NCI-H460 (cell line): ENCODE measurements at regions not wholly inside any gene's neighbourhood (a gene's known extent, or its start where the extent isn't known, plus 50 kb on each side); places are given as distances from the start of the nearest gene placed in this dataset.
"Not testable (repeated sequence)": the region's sequence is repeated elsewhere in the genome, so short reads cannot be mapped to it uniquely, and the experiment has no call there.

ENCODE experiments used
- DNase-seq: peaks from one replicate; pipeline ENCODE4 v3.0.0-alpha.2; 2016; ENCODE audit warnings: low read depth; ENCODE audit errors: extremely low read depth

DNA sequence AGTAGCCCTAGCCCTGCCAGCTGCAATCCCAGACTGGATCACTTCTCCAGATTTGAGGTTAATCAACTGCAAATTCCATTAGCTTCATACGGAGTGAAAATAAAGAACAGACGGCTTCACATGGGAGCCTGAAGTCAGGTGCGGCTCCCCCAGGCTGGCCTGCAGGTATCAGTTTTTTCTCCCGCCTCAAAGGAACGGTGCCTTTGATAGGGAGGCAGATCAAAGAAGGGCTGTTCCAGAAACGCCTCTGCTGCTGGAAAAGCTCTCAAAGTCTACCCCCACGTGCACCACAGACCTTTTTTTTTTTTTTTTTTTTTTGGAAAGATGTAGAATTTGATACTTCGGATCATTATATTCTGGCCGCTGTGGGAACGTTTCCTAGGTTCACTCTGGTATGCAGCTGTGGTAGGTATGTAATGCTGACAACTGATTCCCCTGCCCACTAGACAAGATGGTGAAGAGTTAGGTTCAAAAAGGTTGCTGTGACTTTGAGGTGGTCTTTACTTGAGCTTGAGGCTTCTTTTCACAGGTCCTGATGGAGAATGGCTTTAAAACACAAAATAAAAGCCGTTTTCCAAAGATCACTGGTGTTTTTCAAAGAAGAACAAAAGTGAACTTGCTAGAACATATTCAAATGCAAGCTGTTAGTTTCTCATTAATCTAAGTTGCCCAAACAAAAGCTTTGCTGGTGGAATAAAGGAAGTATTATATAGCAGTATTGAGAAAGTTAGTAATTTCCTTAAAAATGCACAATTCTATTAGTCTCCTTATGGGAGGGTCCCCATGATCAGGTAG, 189.0 kb upstream of the NFIA start:
- no peak for DNase-seq

DNA sequence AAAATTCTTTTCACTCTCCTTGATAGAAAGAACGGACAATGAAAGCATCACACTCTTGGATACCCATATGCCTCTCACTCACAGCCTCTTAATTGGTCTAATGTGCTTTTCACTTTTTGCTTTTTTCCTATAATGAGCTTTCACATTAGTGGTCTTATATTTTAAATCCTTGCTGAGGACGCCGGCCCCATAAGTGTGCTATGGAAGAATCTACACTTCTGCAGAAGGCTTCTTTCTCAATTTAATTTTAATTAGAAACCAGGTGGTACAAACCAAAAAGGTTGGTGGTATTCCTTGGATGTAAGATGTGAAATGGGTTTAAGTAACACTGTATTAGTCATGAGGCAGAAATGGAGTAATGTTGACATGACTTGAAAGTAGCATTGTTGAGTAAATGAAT, 190.6 kb upstream of the NFIA start:
- no peak for DNase-seq

DNA sequence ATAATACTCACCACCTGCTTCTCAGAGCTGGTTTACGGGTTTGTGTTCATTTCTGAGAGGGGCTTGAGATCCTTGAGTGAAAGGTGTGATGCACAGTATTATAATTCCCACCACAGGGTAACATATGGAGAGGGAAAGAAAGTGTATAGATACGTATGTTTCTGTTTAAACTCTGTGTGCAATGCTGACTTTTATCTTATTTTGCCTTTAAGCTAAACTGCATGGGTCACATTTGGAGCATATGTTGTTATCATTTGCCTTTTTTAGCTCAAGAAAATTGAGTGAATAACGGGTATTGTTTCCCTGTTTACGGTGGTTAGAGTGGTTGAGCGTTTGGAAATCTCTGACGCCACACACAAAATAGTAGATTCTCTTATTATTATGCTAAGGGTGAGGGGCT, 191.1 kb upstream of the NFIA start:
- DNase-seq, result no peak

DNA sequence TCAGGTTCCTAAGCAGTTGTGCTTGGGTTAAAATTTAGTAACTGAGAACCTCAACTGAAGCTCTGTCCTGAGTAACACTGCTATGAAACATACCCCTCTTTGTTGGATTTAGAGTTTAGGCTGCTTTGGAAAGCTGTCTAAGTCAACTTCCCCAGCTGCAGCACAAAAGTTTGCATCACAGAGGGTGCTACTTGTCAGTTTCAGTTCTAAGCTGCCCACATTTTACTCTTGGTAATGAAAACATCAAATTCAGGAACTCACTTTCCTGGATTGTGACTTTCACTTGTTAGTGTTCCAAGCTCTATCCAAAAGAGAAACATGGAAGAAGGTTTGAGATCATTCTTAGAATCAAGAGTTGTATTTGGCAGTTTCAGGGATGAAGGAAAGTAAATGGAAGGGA, 191.7 kb upstream of the NFIA start:
- DNase-seq, result no peak

DNA sequence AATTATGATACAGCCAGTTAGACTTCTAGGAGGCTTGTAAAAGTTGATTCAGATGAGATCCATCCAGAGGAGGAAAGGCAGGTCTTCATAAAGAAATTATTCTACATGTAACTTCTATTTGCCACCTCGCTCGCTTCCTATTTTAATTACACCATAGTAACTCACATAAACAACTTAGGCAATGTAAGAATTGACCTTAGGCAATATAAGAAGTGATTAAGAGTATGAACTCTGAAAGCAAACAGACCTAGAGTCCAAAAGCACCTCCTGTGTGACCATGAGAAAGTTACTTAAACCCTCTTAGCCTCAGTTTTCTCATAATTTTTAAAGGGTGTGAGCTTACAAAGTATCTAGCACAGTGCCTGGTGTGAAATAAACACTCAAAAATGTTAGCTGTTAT, 192.7 kb upstream of the NFIA start:
- no peak for DNase-seq

DNA sequence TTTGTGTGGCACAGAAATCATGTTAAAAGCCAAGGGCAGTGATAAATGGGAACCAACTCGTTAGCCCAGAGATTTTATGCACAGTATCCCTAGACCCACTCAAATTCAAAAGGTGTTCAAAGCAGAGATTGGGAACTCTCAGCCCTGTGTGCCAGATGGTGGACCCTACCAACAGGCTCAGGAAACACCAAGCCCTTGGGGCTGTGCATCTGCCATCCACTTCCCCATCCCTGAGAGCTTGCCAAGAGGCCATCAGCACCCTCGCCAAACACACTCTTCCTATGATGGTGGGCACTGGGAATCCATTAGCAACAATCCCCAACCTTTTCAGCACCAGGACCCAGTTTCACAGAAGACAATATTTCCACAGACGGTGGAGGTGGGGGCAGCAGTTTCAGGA, 194.2 kb upstream of the NFIA start:
- no peak for DNase-seq

DNA sequence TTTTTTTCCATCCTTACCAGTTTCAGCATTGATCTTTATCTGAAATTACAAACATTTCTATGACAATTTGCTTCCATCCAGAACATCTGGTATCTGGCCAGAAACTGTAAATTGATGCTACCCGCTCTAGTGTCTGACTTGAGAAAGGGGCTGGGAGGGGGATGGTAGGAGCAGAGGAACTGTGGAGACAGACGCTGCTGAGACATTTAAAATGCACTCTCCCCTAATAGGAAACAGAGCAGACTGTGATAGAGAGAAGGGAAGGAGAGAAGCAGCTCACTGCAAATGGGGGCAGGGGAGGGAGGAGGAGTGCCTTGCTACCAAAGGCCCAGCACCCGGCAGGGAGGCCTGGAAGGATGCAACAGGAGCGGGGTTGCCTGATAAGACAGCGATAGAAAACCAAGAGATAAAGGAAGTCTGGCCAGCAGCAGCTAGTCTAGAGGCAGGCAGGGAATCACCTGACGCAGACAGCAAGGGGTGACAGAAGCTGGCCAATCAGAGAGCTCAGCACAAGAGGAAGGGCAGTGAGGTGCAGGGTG, 195.5 kb upstream of the NFIA start:
- DNase-seq, result no peak

DNA sequence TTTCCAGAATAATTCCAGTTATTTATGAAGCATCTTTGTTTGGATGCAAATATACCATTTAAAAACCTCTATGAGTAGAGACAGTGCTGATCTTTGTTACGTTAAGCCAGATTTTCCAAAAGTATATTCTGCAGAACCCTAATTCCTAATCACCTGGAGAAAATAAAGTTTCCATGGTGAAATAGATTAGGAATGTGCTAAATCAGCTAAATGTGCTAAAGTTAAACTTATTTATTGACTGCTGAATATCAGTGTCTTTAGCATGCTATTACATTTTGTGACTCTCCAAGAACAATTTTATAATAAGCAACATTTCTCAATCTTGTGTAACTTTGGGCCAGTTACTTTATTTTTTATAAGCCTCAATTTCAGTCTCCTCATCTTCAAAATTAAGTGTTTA, 196.3 kb upstream of the NFIA start:
- DNase-seq, result no peak

DNA sequence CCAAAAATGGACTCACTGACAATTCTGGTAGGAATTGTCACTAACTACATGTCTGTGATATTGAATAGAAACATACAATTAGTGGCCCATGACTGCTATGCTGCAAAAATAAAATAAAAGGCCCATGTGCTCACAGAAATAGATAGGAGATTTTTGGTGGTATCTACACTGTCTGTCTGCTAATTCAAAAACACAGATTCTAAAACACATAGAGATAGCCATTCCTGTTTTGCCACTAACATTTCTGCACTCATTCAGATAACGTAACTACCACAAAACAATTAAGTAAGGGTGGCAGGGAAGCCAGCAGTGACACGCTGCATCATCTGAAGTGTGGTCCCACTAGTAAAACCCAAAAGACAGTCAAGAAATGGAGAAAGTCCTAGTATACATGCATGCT, 202.2 kb upstream of the NFIA start:
- no peak for DNase-seq

DNA sequence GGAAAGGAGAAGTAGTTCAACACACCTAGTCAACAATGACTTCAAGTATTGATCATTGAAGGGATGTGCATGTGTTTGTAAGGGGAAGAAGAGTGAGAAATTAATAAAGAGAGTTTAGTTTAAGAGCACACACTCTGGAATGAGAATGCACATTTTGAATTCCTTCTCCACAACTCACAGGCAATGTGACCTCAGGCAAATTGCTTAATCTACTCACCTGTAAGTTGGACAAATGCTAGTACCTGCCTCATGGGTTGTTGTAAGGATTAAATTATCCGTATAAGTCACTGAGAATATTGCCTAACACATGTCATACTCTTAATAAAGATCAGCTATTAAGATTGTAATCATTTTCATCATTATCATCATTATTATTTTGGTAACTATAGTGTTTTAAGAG, 204.0 kb upstream of the NFIA start:
- DNase-seq, result no peak

DNA sequence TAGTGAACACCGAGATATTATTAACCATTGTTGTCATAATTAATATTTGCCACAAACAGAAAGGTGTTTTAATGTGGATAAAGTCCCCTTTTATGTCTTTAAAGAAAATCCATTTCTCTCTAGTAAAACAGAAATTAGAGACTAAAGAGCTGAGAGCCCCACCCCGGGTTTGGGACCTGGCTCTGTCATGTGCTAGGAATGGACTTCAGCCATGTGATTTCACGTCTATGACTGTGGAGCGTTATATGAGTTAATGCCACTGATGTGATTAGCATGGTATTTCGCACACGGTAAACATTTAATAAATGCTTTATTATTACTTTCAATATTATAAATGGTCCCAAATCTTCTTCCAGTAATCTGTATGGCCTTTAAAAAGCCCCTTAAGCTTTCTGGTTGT, 205.0 kb upstream of the NFIA start:
- no peak for DNase-seq

DNA sequence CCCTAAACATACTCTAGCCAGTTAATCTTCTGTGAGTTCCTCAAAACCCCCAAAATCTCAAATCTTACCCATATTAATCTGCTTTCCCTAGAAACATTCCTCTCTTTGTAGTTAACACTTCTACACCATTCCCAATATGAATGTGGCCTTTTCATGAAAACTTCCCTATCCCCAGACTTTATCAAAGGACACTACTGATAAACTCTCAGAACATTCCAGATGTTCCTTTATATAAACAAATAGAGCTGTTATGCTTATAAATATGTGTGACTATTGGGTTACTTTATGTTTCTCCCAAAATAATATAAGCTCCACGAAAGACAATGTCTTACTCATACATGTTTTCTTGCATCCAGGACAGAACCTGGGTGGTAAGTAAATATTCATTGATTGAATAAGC, 205.4 kb upstream of the NFIA start:
- no peak for DNase-seq

DNA sequence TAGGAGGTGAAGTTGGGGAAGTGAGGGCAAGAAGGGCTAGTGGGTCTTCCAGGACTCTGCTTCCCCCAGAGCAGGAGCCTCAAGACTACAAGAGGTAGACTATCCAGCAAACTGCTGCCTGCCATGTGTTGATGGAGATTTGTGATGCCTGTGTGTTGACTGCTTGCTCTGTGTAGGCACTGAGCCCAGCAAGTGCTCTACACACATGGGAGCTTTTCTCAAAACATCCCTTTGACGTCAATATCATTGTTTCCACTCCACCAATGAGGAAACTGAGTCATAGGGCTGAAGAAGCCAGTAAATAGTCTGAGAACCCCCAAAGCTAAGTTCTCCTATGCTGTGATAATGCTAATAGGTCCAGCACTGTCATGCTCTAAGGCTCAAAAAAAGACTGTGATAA, 207.2 kb upstream of the NFIA start:
- no peak for DNase-seq

DNA sequence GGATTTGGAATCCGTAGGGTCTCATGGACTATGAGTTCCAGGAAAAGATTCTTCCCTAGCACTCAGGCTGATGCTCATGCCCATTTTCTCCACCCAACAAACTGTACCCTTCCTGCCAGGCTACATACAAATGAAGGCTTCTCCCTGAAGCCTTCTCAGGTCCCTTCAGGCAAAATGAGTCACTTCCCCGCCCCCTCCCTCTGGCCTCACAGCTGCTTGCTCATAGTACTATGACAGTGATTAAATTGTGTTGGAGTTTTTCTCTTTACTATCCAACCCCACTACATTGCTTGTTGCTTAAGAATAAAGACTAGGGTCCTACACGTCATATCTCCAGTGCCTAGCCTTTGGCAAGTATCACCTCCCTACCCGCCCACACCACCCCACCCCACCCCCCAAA, 207.6 kb upstream of the NFIA start:
- DNase-seq, result no peak

DNA sequence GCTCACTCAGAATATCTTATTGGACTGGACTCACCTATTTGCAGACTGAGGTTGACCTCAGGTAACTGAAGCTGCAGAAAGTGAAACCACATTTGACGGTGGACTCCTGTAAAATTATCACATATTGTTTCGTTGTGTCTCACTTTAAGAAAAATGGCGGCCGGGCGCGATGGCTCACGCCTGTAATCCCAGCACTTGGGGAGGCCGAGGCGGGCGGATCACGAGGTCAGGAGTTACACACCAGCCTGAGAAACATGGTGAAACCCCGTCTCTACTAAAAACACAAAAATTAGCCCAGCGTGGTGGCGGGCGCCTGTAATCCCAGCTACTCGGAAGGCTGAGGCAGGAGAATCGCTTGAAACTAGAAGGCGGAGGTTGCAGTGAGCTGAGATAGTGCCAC, 209.0 kb upstream of the NFIA start:
- not testable (repeated sequence) for DNase-seq

DNA sequence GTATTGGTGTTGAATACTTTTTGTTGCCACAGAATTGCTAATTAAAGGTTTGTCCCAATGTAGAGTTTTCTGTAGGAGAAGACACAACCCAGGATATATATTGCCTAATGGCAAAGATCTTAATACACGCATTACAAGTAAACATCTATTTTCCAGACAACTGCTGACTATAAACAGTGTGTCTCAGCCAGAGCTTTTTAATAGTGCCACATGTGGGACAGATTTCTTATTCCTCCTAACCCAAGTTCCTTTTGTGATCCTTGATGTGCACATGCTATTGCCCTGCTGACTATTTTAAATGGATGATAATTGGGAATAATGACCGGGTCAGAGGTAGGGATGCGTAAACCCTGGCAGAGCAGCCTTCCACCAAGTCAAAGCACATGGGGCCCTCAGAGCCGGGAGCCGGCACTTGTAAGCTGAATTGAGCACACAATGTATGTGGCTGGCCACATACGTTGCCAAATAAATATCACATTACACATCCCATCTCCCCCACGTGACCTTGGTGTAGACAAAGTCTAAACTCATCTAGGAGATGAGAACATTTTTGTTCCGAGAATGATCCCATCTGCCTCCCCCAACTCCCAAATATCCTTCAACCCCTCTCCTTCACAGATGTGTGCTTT, 209.8 kb upstream of the NFIA start:
- DNase-seq, result no peak

DNA sequence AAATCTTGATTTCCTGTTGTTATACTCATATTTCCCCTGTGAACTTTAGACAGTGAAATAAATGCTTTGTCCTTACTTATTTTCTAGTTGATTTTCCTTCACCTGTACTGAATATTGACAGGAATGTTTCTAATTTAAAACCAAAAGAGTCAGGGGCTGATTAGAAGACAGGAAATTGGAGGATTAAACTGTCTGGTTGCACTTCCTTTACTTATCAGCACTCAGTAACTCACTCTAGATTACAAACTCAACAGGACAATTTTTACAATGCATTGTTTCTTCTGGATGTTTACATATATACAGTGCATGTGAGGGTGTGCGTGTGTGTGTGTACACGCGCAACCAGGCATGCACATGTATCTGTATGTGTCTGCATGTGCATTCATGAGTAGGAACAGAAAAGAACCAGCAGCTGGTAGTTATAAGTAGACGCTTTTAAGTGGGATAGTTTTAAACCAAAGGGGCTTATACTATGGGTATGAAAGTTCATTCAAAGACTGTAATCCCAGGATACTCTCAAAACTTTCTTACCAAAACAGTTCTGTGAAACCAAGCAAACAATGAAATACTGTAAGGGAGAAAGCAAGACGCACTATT, 212.0 kb upstream of the NFIA start:
- no peak for DNase-seq

DNA sequence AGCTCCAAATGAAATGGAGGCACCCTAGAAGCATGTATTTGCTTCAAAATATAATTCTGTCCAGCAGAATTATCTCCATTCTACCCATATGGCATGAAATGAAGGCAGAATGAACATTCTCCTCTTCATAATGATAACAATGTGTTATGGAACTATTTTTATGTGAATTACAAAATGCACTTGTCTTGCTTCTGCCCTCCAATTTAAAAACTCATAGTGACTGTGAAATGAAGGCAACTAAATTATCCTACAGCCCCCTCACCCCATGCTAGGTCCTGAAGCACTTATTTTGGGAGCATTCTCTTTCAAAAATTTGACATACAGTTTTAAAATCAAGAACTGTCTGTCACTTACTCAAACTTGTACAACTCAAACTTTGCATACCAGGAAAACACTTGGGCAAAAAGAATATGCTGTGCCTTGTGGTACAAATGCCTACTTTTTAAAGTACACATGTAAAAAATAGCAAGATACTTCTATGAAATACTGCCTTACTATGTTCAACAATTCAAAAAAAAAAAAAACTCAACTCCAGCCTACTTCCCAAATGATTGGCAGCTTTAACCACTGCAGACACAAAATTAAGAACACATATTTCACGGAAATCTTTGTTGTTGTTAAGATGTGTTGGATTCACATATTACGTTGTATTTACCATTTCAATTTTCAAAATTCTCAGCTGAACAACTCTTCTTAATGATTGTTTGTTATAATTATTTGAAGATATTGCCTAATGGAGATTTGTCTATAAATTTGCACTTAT, 213.3 kb upstream of the NFIA start:
- DNase-seq, result no peak

DNA sequence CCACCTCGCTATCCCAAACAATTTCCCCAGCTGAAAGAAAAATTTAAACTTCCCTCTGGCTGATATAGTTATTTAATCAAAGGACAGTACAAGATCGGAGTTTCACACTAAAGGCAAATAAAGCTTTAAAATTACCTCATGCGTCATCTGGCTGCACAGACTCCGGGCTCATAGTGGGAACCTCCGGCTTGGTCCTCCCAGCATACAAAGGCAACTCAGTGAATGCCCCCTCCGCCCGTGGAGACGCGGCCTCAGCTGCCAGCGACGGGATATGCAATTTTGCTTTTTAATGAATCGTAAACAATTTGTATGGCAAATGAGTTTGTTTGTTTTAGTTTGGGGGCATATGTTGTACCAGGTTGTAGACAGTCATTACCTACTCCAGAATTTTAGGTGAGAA, 214.6 kb upstream of the NFIA start:
- DNase-seq, result no peak

DNA sequence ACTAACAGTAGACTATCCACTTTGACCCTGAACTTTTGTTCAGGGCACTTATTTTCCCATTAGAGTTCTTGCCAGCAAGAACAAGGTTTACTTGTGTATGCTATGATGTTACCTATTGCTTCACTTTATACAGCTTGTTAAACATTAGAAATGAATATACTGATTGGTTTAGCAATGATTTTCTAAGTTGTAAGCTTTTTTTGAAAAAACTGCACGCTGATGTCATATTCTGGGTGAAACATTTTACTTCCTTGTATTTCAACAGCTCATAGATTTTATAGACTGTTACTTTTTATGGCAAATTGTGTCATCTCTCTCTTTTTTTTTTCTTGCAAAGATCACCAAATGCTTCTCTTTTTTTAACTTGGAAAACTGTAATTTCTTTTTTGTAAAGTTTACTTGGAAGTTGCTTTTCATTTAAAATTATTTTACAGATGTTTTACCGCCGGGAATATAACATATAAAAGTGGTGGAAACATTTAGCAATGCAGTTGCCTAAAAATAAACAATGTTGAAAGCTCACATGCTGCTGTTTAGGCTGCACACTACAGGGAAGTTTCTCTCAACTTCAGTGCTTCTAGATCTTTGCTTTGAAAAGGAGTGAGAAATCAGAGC, 215.3 kb upstream of the NFIA start:
- DNase-seq, result no peak
